GM18517 (cell line): ENCODE measurements at regions not wholly inside any gene's neighbourhood (a gene's known extent, or its start where the extent isn't known, plus 50 kb on each side); places are given as distances from the start of the nearest gene placed in this dataset.

Experiments used
- ATAC-seq: cut with Tn5 transposase; IDR thresholded peaks from one replicate; pipeline ENCODE4 v1.9.1; 2021; ENCODE audit warnings: mild to moderate bottlenecking, moderate library complexity; ENCODE audit not compliant: unreplicated experiment

- ATAC-seq: no peak
These were observed 111.1 kb downstream of the SPTSSA start for GRCh38 chr14:34350903-34351302.

- ATAC-seq: no peak
These were observed 113.4 kb downstream of the SPTSSA start for GRCh38 chr14:34348592-34348991.

GRCh38 chr14:34347683-34348082, 114.4 kb downstream of the SPTSSA start:
- ATAC-seq: peak; percentile 72

GRCh38 chr14:34345718-34346465, 116.1 kb downstream of the SPTSSA start:
- ATAC-seq: no peak

GRCh38 chr14:34344318-34344717, 117.7 kb downstream of the SPTSSA start:
- no peak for ATAC-seq

- ATAC-seq: no peak
These were observed 121.9 kb downstream of the SPTSSA start for GRCh38 chr14:34340025-34340625.

GRCh38 chr14:34338056-34338455, 124.0 kb downstream of the SPTSSA start:
- no peak for ATAC-seq

- ATAC-seq: no peak
These were observed 125.5 kb downstream of the SPTSSA start for GRCh38 chr14:34336501-34336900.

- ATAC-seq: no peak
These were observed 126.1 kb downstream of the SPTSSA start for GRCh38 chr14:34335968-34336367.

- no peak for ATAC-seq
These were observed 127.7 kb downstream of the SPTSSA start for GRCh38 chr14:34334329-34334728.

GRCh38 chr14:34331728-34332623, 130.1 kb downstream of the SPTSSA start:
- ATAC-seq: peak; percentile 92

GRCh38 chr14:34330846-34331245, 131.2 kb downstream of the SPTSSA start:
- ATAC-seq: no peak

GRCh38 chr14:34329301-34329700, 132.7 kb downstream of the SPTSSA start:
- ATAC-seq: no peak

- no peak for ATAC-seq
These were observed 133.9 kb downstream of the SPTSSA start for GRCh38 chr14:34328178-34328577.

GRCh38 chr14:34325493-34325892, 136.5 kb downstream of the SPTSSA start:
- ATAC-seq: no peak

- no peak for ATAC-seq
These were observed 137.7 kb downstream of the SPTSSA start for GRCh38 chr14:34324363-34324795.

- peak; percentile 75 for ATAC-seq
These were observed 139.1 kb downstream of the SPTSSA start for GRCh38 chr14:34322940-34323418.

GRCh38 chr14:34319140-34319539, 142.9 kb downstream of the SPTSSA start:
- no peak for ATAC-seq

GRCh38 chr14:34318014-34318413, 144.0 kb downstream of the SPTSSA start:
- ATAC-seq: no peak

GRCh38 chr14:34310724-34311123, 151.3 kb downstream of the SPTSSA start:
- no peak for ATAC-seq

GRCh38 chr14:34303811-34304210, 158.2 kb downstream of the SPTSSA start:
- ATAC-seq: no peak
